Colonic mucosa (tissue), 4 donors: ENCODE measurements at regions not wholly inside any gene's neighbourhood (a gene's known extent, or its start where the extent isn't known, plus 50 kb on each side); places are given as distances from the start of the nearest gene placed in this dataset.

Experiments
- DNase-seq: peaks from one replicate; pipeline ENCODE4 v3.0.0-alpha.2; 2020
- H3K27ac ChIP-seq: fragments of 200-600 bp; one replicate; pipeline ENCODE4 v1.8.0; 2021
- H3K27me3 ChIP-seq: fragments of 200-600 bp; one replicate; pipeline ENCODE4 v1.8.0; 2021
- H3K36me3 ChIP-seq: fragments of 200-600 bp; one replicate; pipeline ENCODE4 v1.8.0; 2021
- H3K4me1 ChIP-seq: fragments of 200-600 bp; one replicate; pipeline ENCODE4 v1.8.0; 2021; ENCODE audit warnings: mild to moderate bottlenecking
- H3K4me3 ChIP-seq: fragments of 200-600 bp; one replicate; pipeline ENCODE4 v1.8.0; 2021
- H3K9ac ChIP-seq, 2 donors: one replicate each; pipeline ENCODE4 v1.7.0; 2013; ENCODE audit warnings: control low read depth in 2 of 2, low read depth in 2 of 2, low read length in 2 of 2
- H3K9me3 ChIP-seq: fragments of 200-600 bp; one replicate; pipeline ENCODE4 v1.8.0; 2021
- CTCF ChIP-seq: fragments of 200-600 bp; IDR thresholded peaks from one replicate; pipeline ENCODE4 v1.8.0; 2022; ENCODE audit warnings: antibody characterized with exemption, mild to moderate bottlenecking
- intact Hi-C: fragments of 100-400 bp; cut with DNase I; formaldehyde crosslinking; loops from one replicate; pipeline ENCODE4 v1.14.1; 2022
- donor health status: healthy.
- donor health status: DM: no; HTN: no; CAD: no.
- donor health status: DM: no; HTN: no; CAD: no.

GRCh38 chr22:47564158-47564450, 801.7 kb downstream of the TBC1D22A start:
- DNase-seq: no peak
- Histone ChIP-seq H3K9ac (no peak overlapping the region), H3K36me3 (no peaks in the 10 kb centered on the region), H3K4me3 (no peak overlapping the region), H3K4me1 (no peaks in the 10 kb centered on the region), H3K9me3 (no peaks in the 10 kb centered on the region), H3K27me3 (no peaks in the 10 kb centered on the region), H3K27ac (no peak overlapping the region)
- intact Hi-C loops: no loop called here
- no peak for TF ChIP-seq CTCF

GRCh38 chr22:47563406-47564157, 801.1 kb downstream of the TBC1D22A start:
- H3K9me3 ChIP-seq: no peaks in the 10 kb centered on the region
- no peak for TF ChIP-seq CTCF
- no peak for DNase-seq
- H3K27me3 ChIP-seq: no peaks in the 10 kb centered on the region
- H3K4me3 ChIP-seq: no peak overlapping the region
- H3K27ac ChIP-seq: no peak overlapping the region
- no peaks in the 10 kb centered on the region for H3K4me1 ChIP-seq
- intact Hi-C loops: no loop called here
- no peak overlapping the region for H3K9ac ChIP-seq
- H3K36me3 ChIP-seq: no peaks in the 10 kb centered on the region

- no peaks in the 10 kb centered on the region for H3K9me3 ChIP-seq
- TF ChIP-seq CTCF: no peak
These were observed 799.3 kb downstream of the TBC1D22A start for GRCh38 chr22:47561766-47562165.

GRCh38 chr22:47561115-47561675, 798.7 kb downstream of the TBC1D22A start:
- Histone ChIP-seq H3K36me3 (no peaks in the 10 kb centered on the region), H3K9ac (no peak overlapping the region), H3K9me3 (no peaks in the 10 kb centered on the region), H3K4me3 (no peak overlapping the region), H3K27ac (no peak overlapping the region), H3K27me3 (no peaks in the 10 kb centered on the region), H3K4me1 (no peaks in the 10 kb centered on the region)
- DNase-seq: no peak
- intact Hi-C loops: no loop called here
- TF ChIP-seq CTCF: no peak

More at GRCh38 chr22:47561766-47562165, 799.3 kb downstream of the TBC1D22A start:
- intact Hi-C loops: no loop called here
- H3K27me3 ChIP-seq: no peaks in the 10 kb centered on the region
- no peak for DNase-seq
- H3K36me3 ChIP-seq: no peaks in the 10 kb centered on the region
- H3K4me3 ChIP-seq: no peak overlapping the region
- H3K4me1 ChIP-seq: no peaks in the 10 kb centered on the region
- no peak overlapping the region for H3K27ac ChIP-seq
- no peak overlapping the region for H3K9ac ChIP-seq

GRCh38 chr22:47558828-47559700, 796.6 kb downstream of the TBC1D22A start:
- H3K27me3 ChIP-seq: no peaks in the 10 kb centered on the region
- H3K4me3 ChIP-seq: no peak overlapping the region
- H3K4me1 ChIP-seq: no peaks in the 10 kb centered on the region
- no peak overlapping the region for H3K27ac ChIP-seq
- no peaks in the 10 kb centered on the region for H3K9me3 ChIP-seq
- no peak for DNase-seq
- intact Hi-C loops: no loop called here
- H3K36me3 ChIP-seq: no peaks in the 10 kb centered on the region
- no peak for TF ChIP-seq CTCF
- no peak overlapping the region for H3K9ac ChIP-seq
